Keratinocyte (primary cell): ENCODE measurements at regions not wholly inside any gene's neighbourhood (a gene's known extent, or its start where the extent isn't known, plus 50 kb on each side); places are given as distances from the start of the nearest gene placed in this dataset.

Experiments
- DNase-seq: peaks from one replicate; pipeline ENCODE4 v3.0.0-alpha.2; 2011; ENCODE audit warnings: low read depth, missing footprints, low spot score
- FAIRE-seq: peaks from 2 replicates; lab custom pipeline; 2011; peaks lifted over from hg19 to GRCh38; lab: Jason Lieb, UNC
- H2AFZ ChIP-seq: 2 replicates; pipeline ENCODE4 v1.6.0; 2012; ENCODE audit warnings: low read length, control low read depth, inconsistent platforms; ENCODE audit not compliant: control insufficient read depth
- H3K27ac ChIP-seq: 2 replicates; pipeline ENCODE4 v1.5.1; 2011; ENCODE audit warnings: low read length; ENCODE audit not compliant: control insufficient read depth, insufficient read depth
- H3K27me3 ChIP-seq: 3 replicates; pipeline ENCODE4 v1.6.0; 2011; ENCODE audit warnings: low read length; ENCODE audit not compliant: control insufficient read depth, insufficient read depth; ENCODE audit errors: extremely low read depth
- H3K36me3 ChIP-seq, 2 experiments: 2 replicates in 1 of 2; 3 replicates in 1 of 2; pipeline ENCODE4 v1.5.1; 2011; ENCODE audit warnings: low read length in 2 of 2, mild to moderate bottlenecking in 1 of 2; ENCODE audit not compliant: control insufficient read depth in 2 of 2, insufficient read depth in 2 of 2; ENCODE audit errors: extremely low read depth in 1 of 2
- H3K4me1 ChIP-seq: 3 replicates; pipeline ENCODE4 v1.5.1; 2011; ENCODE audit warnings: low read length; ENCODE audit not compliant: control insufficient read depth, insufficient read depth; ENCODE audit errors: extremely low read depth
- H3K4me2 ChIP-seq: 3 replicates; pipeline ENCODE4 v1.6.0; 2011; ENCODE audit warnings: low read depth, low read length; ENCODE audit not compliant: control insufficient read depth, insufficient read depth; ENCODE audit errors: extremely low read depth
- H3K4me3 ChIP-seq, 3 experiments: fragments of 200-600 bp in 1 of 3; sonication (generic) in 1 of 3; 2 replicates in 2 of 3; 3 replicates in 1 of 3; pipeline ENCODE4 v1.5.1; 2011 to 2016; ENCODE audit warnings: low read length in 3 of 3, mild to moderate bottlenecking in 3 of 3, control low read depth in 2 of 3, inconsistent platforms in 1 of 3, low read depth in 1 of 3, mixed read lengths in 1 of 3, mixed run types in 1 of 3, moderate library complexity in 1 of 3; ENCODE audit not compliant: control insufficient read depth in 2 of 3, insufficient read depth in 2 of 3; ENCODE audit errors: extremely low read depth in 1 of 3
- H3K79me2 ChIP-seq: 2 replicates; pipeline ENCODE4 v1.6.0; 2012; ENCODE audit warnings: low read length; ENCODE audit not compliant: control insufficient read depth, insufficient read depth
- H3K9ac ChIP-seq: 3 replicates; pipeline ENCODE4 v1.6.0; 2011; ENCODE audit warnings: low read length; ENCODE audit not compliant: control insufficient read depth, insufficient read depth; ENCODE audit errors: extremely low read depth
- H3K9me1 ChIP-seq: 3 replicates; pipeline ENCODE4 v1.6.0; 2011; ENCODE audit warnings: low read length; ENCODE audit not compliant: control insufficient read depth, insufficient read depth; ENCODE audit errors: extremely low read depth
- H3K9me3 ChIP-seq: 2 replicates; pipeline ENCODE4 v1.5.1; 2012; ENCODE audit warnings: low read depth, low read length; ENCODE audit not compliant: control insufficient read depth
- H4K20me1 ChIP-seq: 3 replicates; pipeline ENCODE4 v1.6.0; 2011; ENCODE audit warnings: low read length; ENCODE audit not compliant: control insufficient read depth, insufficient read depth; ENCODE audit errors: extremely low read depth
- CTCF ChIP-seq, 3 experiments: IDR thresholded peaks in 1 of 3; conservative IDR thresholded peaks in 1 of 3; optimal IDR thresholded peaks in 1 of 3; 2 replicates in 2 of 3; 3 replicates in 1 of 3; pipeline versions ENCODE3 to v1.5.1; 2011; ENCODE audit warnings: low read length in 3 of 3, mild to moderate bottlenecking in 3 of 3, moderate library complexity in 2 of 3, control low read depth in 1 of 3, inconsistent platforms in 1 of 3; ENCODE audit not compliant: insufficient read depth in 2 of 3; ENCODE audit errors: extremely low read depth in 1 of 3
- EZH2 ChIP-seq: IDR thresholded peaks from one replicate; pipeline ENCODE4 v1.6.1; 2012; ENCODE audit warnings: inconsistent platforms, mild to moderate bottlenecking, low read length, moderate library complexity
- dilution Hi-C: fragments of 300-500 bp; cut with MboI; formaldehyde crosslinking; loops from one replicate; pipeline ENCODE4 v1.7.0; 2020; ENCODE audit warnings: low sequenced_read_pairs; ENCODE audit not compliant: extremely low pct_ligation_motif_present

GRCh38 chrX:10356979-10357378, 200.2 kb downstream of the CLCN4 start:
- Histone ChIP-seq H3K4me1 (peaks cover 3% of the 10 kb centered on the region), H3K9me3 (no peaks in the 10 kb centered on the region), H3K9ac (no peak overlapping the region), H4K20me1 (no peaks in the 10 kb centered on the region), H3K9me1 (no peaks in the 10 kb centered on the region), H3K27ac (no peak overlapping the region), H3K36me3 (no peaks in the 10 kb centered on the region), H3K79me2 (no peaks in the 10 kb centered on the region), H3K4me2 (no peak overlapping the region), H3K27me3 (no peaks in the 10 kb centered on the region), H3K4me3 (no peak overlapping the region), H2AFZ (no peak overlapping the region)
- TF ChIP-seq CTCF (optimal IDR thresholded peaks at IDR 0.05 in 1 of 3, IDR thresholded peaks at IDR 0.05 in 1 of 3, conservative IDR thresholded peaks at IDR 0.05 in 1 of 3; ENCODE audit: extremely low read depth in 1 of 3, insufficient read depth in 2 of 3, low read length in 3 of 3) (no peak), EZH2 (no peak)
- DNase-seq = no peak
- no peak for FAIRE-seq
- dilution Hi-C loops = no loop called here

GRCh38 chrX:10358958-10359357, 202.2 kb downstream of the CLCN4 start:
- no peak overlapping the region for H3K4me2 ChIP-seq
- H2AFZ ChIP-seq = no peak overlapping the region
- H3K9ac ChIP-seq = no peak overlapping the region
- H3K36me3 ChIP-seq = no peaks in the 10 kb centered on the region
- peaks cover 3% of the 10 kb centered on the region for H3K4me1 ChIP-seq
- H3K27ac ChIP-seq = no peak overlapping the region
- H3K9me1 ChIP-seq = no peaks in the 10 kb centered on the region
- no peaks in the 10 kb centered on the region for H4K20me1 ChIP-seq
- DNase-seq (no peak), FAIRE-seq (no peak)
- TF ChIP-seq CTCF (optimal IDR thresholded peaks at IDR 0.05 in 1 of 3, IDR thresholded peaks at IDR 0.05 in 1 of 3, conservative IDR thresholded peaks at IDR 0.05 in 1 of 3; ENCODE audit: extremely low read depth in 1 of 3, insufficient read depth in 2 of 3, low read length in 3 of 3) (no peak), EZH2 (no peak)
- H3K4me3 ChIP-seq = no peak overlapping the region
- no peaks in the 10 kb centered on the region for H3K9me3 ChIP-seq
- dilution Hi-C loops = no loop called here
- no peaks in the 10 kb centered on the region for H3K27me3 ChIP-seq
- no peaks in the 10 kb centered on the region for H3K79me2 ChIP-seq
